ENCODE measurements at regions not wholly inside any gene's neighbourhood (a gene's known extent, or its start where the extent isn't known, plus 50 kb on each side); places are given as distances from the start of the nearest gene placed in this dataset.
"Not testable (repeated sequence)": the region's sequence is repeated elsewhere in the genome, so short reads cannot be mapped to it uniquely, and the experiment has no call there.

DNA sequence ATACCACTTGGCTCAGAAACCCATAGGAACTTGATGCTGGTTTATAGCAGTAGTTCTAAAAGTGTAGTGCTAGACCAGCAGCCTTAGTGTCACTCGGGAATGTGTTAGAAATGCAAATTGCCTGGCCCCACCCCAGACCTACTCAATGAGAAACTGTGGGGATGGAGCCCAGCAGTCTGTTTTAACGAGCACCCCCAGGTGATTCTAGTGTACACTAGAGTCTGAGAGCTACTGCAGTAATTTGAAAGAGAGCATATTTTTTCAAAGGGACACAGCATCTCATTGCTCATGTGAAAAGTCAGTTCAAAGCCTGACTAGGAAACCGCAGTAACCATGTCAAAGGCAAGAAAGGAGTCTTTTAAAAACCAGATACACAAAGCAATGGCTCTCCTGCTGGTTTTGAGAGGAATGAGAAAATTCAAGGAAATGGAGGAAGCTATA, 313.4 kb downstream of the SQOR start:
- no peak for DNase-seq (ENCODE audit: low read depth)

DNA sequence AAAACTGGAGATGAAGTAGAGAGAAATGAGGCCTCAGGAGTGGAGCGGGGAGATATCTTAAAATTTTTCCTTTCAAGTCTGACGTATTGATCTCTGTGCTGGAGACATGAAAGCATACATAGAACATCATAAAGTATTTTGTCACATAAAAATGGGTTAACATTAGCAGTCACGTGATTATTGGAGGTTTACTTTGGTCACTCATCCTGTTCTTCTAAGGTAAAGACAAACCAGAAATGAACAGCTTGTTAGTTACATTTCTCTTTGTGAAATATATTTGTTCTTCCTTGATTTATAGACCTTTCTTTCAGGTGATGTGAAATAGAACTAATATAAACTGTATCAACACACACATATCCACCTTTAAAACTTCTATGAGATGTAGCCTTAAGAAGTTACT, 324.1 kb downstream of the SQOR start:
- no peak for DNase-seq (ENCODE audit: low read depth)

DNA sequence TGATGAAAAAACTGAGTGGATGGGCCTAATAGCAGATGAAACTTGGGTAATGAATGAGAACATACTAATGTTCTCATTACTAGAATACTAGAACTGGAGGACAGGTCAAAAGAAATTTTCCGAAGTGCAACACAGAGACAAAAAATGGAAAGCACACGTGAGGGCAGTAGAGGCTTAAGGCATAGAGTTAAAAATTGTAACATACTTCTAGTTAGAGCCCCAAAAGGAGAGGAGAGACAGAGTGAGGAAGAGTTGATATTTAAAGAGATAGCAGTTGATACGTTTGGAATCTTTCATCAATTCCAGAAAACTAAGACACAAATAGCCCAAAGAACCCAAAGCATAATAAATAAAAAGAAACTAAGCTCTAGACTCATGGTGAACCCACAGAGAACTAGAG, 327.9 kb downstream of the SQOR start:
- no peak for DNase-seq (ENCODE audit: low read depth)

DNA sequence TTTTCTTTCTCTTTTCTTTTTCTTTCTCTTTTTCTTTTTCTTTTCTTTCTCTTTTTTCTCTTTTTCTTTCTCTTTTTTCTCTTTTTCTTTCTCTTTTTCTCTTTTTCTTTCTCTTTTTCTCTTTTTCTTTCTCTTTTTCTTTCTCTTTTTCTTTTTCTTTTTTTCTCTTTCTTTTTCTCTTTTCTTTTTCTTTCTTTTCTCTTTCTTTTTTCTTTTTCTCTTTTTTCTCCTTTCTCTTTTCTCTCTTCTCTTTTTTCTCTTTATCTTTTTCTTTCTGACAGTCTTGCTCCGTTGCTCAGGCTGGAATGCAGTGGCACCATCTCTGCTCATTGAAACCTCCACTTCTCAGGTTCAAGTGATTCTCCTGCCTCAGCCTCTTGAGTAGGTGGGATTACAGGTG, 335.7 kb downstream of the SQOR start:
- DNase-seq (ENCODE audit: low read depth): no peak

DNA sequence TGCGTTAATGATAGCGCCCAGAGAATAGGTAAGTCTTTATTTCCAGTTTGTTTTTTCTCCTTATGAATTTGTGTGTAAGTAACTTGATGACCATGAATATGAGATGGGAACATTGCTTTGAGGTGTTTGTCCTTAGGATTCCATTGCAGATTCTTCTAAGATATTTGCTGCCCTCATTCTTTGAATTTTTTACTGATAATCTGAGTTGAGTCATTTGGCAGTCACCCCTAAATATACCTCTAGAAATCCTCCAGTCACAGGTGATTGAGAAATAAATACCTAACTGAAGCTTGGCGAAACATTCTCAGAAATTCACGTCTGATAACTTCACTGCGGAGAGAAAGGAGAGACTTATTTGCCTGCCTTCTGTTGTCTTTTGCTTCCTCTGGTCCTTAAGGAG, 345.5 kb downstream of the SQOR start:
- DNase-seq (ENCODE audit: low read depth): no peak

DNA sequence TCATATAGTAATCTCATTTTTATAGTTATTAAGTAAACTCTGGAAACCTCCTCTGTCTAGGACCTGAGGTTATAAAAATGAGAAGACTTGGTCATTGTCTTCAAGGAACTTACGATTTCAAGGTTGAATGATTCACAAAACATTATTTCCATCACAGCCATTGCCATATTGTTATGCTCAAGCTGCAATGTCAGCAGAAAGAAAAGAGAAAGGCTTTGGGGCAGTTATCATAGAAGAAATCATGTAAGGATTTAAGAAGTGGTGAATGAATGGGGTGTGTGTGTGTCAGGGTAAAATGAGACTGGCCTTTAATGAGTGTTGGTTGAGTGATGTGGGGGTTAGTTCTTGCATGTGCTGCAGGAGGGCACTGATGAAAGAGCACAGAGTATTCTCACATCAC, 346.8 kb downstream of the SQOR start:
- no peak for DNase-seq (ENCODE audit: low read depth)

DNA sequence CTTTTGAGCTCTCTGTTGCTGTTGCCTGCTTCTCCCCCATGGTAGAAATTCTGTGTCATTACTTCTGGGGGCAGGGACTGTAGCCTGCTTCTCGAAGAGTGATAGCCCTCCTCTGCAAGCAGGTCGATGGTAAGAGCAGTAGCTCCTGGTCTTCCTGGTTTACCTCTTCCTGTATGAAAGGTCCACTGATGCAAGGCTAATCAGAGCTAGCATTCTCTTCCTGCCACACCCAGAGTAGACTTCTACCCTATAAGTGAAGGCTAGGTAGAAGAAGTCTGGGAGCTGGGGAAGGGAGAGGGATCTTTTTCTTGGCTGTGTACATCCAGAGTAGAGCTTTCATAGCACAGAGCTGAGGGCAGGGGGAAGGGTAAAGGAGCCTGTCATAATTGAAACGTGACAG, 357.0 kb downstream of the SQOR start:
- DNase-seq (ENCODE audit: low read depth): no peak

DNA sequence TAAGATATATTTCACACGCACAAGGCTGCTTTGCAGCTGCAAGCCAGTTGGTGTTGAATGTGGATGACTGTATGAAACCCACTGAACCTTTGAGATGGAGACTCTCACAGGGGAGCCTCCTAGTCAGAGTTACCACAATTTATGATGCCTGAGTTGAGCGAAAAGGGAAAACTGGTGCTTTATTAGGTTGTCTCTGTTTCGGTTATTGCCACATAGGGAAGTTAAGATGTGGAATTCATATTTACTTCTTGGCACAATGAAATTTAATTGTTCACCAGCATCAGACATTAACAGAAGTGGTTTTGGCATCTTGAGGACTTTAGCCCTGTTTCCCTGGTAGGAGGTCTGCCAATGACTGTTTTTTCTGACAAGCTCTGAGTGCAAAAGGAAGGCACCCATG, 358.2 kb downstream of the SQOR start:
- no peak for DNase-seq (ENCODE audit: low read depth)

DNA sequence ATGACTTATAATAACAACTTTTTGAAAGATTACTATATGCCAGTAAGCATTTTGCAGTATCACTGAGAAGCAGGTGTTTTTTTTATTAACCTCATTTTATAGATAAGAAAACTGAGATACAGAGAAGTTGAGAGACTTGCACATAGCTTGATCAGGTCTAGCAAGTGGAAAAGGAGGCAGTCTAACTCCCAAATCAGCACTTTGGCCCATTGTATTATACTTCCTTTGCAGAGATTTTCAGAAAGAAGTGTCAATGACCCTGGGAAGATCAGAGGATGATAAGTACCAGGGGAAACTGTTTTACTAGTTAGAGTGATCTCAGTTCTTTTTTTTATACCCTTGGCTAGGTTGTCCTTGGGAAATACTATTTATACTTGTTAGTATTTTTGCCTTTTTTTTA, 358.7 kb downstream of the SQOR start:
- DNase-seq (ENCODE audit: low read depth): no peak

DNA sequence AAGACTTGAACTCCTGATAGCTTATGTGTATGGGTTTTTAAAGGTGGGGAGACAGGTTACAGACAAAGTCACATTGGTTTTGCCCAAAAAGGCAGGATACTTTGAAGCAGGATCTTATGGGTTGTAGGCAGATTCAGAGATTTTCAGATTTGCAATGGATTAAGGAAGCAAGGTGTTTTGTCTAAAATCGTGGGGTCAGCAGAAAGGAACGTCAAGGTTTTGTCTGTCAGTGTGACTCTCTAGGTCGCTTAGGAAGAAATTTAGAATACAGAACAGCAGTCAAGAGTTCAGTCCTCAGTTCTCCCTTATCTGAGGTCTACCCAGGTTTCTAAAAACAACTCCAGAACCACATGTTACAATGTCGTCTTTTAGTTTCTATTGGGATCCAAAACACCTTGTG, 361.0 kb downstream of the SQOR start:
- no peak for DNase-seq (ENCODE audit: low read depth)

DNA sequence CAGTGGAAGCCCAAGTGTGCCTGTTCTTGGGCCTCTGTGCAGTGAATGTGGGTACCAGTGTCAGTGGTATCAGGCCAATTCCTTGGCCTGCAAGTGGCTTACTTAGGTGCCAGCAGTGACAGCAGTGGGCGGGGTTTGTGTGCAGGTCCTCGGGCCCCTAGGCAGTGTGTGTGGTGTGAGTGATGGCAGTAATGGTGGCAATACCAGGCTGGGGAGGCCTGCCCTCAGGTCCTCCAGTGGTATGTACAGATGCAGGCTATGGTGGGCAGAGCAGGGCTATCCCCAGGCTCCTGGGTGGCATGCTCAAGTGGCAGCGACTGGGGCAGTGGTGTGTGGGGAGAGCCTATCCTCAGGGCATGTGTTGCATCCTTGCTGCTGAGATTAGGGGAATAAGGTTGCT, 379.7 kb downstream of the SQOR start:
- DNase-seq (ENCODE audit: low read depth): no peak

DNA sequence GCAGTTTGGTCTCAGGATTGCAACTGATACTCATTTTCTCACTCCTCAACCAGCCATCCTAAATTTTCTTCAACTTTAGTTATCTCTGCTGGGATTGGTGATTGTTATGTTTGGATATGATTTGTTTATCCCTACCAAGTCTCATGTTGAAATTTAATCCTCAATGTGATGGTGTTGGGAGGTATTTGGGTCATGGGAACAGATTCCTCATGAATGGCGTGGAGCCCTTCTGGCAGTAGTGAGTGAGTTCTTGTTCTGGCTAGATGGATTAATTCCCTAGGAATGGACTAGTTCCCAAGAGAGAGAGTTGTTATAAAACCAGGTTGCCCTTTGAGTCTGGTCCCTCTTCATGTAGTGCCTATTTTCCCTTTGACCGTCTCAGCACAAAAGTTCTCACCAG, 399.9 kb downstream of the SQOR start:
- no peak for DNase-seq (ENCODE audit: low read depth)

DNA sequence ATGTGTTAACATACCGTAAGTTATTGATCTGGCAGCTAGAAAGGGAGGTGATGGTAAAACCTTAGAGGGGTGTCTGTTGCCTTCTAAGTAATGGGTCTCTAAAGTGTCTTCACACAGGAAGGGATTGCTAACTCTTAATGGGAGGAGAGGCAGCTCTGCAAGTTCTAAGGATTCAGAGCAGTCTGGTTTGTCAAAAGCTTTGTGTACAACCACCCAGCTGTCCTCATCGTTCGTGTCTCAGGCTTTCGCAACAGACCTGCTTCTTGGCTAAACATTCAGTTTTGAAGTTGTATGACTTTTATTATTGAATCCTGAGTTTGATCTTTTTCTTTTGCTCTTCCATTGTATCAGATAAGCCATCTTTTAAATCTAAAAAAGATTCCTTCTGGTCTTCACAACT, 404.9 kb downstream of the SQOR start:
- DNase-seq (ENCODE audit: low read depth): no peak

DNA sequence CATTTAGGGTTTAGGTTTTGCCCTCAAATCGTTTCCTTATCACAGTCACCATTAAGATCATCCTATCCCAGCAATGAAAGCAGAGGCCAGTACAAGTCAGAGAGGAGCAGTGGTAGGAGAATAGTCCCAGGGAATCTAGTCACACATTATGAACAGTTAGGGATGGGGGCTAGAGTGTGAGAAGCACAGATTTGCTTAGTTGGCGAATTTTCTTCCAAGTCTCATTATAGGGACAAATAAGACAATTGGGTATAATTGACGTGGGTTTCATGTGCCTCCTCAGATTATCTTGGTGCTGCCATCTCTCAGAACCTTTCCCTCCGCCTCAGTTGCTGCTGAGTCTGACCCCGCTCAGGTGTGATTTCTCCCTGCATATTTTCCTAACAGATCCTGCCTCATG, 407.1 kb downstream of the SQOR start:
- DNase-seq (ENCODE audit: low read depth): no peak

DNA sequence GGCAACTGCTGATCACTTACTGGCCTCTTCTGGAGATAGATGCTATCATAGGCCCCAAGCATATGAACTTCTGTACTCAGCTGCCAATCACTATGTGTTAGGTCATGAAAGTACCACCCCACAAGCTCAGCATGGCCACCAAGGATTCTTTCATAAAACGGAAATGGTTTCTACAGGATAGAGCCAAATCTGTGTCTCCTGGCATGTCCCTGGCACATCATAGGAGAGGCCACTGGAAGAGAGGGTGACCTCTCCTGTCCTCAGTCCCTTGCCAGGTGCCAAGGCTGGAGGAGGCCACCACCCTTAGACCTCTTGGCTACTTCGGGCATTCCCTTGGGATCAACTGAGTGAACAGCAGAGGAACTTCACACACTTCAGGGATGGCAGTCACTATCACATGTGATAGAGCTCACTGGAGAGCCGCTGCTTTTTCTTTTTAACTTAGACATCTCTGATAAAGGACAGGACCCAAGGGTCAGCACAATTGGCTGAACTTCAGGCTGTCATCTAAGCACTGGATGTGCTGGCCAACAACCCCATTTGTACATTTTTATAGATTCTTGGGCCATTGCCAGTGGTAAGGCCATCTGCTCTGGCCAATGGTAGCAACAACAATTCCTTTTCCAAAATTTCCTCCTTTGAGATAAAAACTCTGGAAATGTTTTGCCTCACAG, 425.2 kb downstream of the SQOR start:
- no peak for DNase-seq (ENCODE audit: low read depth)

DNA sequence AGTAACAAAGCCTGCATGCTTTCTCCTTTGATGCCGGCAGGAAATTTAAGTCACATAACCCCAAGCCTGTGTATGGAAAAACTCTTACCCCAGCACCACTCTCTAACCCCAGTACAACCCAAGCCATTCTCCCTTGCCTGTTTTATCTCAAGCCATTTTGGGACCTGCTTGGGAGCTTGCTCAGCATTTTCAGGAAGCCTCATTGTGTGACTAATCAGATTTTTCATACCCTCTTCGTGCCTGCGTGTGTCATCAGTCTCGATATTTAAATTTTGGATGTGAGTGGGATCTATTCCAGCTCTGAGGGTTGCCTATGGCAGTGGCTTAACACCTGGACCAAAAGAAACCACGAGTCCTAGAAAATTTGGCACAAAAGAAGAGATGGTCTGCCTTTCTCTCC, 426.2 kb downstream of the SQOR start:
- no peak for DNase-seq (ENCODE audit: low read depth)

DNA sequence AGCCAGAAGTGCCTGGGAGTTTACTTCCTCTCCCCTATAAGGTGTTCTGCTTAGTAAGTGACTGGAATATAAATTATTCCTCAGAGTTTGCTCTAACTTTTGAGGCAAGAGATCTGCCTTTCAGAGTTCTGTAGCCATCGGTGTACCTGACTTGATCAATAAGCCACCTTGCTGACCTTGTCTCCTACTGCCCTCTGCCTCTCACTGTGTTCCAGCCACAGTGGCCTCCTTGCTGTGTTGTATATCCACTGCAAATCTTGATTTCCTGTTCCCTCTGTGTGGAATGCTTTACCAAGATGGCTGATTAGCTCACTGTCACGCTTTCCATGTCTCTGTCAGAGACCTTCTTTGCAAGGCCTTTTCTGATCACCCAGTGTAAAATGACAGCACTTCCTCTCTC, 442.4 kb downstream of the SQOR start:
- DNase-seq (ENCODE audit: low read depth): no peak

DNA sequence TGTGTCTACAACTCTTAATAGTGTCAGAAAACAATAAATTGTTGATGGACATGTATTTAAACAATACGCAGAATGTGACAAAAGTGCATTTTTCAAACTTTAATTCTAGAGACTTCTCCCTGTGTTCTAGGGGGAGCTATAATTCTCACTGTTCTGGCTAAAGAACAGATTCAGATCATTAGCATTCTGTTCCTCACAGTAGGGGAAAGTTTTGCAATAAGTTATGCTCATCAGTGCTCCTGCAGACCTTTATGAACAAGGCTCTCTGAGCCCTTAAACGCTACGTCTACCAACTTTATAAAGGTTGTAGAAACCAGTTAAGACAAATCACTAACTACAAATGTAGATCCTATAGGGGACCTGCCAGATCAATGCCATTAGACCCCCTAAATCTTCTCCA, 444.2 kb downstream of the SQOR start:
- DNase-seq (ENCODE audit: low read depth): no peak

DNA sequence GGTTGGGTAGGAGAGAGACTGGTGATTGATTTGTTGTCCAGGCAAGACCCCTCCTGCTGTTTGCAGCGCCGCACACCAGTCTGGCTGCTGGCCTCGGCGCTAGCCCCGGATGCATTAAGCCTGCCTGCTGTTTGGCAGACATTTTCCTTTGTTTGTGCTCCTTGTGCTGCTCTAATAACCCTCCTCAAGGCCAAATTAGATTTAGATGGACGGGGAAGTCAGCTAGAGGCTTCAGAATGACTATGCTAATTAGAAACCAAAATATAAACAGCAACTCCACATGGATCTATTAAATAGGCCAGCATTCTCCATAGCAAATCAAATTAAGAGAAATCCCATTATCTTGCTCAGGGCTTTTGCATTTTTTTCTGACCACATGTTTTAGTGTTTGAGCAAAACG, 445.2 kb downstream of the SQOR start:
- DNase-seq (ENCODE audit: low read depth): no peak

DNA sequence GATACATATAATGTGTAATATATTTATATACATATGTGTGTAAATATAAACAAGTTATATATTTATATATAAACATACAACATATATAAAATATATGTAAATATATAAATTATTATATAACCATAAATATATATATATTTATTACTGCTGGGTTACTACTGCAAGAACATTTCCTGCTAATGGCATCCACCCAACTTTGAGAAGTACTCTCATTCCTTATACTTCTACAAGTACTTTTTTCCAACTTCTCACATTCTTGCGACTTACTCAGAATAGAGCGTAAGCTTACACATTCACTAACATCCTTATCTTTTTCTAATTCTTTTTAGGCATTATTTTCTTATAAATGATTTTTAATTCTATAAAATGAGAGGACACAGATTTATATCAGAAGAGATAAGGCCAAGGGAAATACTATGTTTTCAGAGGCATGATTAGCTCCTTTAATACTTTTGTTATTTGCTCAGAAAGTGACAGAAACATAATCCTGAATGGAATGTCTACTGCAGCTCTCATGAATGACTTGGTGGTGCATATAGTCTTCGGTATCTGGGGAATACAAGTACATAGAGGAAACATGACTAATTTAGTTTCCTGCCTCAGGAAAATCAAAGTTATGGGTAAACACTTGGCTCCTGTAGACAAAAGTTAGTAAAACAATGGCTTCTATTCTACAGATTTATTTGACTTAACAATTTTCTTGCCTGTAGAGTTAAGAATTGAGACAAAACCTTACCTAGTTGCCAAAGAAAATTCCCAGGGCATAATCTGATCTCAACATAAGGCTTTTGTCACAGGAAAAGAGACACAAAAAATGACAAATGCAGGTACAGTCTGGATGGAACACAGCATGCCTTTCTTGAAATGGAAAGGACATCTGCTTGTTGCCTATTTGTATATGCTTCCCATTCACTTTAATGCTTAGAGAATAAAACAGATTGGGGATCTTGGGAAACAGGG, 453.9 kb downstream of the SQOR start:
- DNase-seq (ENCODE audit: low read depth): no peak

DNA sequence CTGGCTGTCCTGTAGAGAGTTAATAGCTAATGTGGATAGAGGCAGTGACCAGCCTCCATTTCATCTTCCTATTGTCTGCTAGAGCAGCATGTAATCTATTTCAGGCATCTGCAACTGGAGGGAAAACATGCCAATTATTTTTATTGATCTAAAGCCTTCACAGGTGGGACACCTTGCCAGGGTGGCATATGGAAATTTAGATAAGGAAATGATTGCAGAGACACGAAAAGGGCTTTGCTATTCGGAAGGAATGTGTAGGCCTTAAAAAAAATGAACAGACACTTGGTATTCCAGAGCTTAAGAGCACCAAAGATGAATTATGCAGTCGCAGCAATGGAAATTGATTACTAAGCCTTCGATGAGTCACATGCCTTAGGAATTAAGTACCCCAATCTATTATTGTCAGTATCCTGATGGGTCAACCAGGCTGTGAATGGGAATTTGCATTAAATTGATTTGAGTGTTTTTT, 454.7 kb downstream of the SQOR start:
- no peak for DNase-seq (ENCODE audit: low read depth)

DNA sequence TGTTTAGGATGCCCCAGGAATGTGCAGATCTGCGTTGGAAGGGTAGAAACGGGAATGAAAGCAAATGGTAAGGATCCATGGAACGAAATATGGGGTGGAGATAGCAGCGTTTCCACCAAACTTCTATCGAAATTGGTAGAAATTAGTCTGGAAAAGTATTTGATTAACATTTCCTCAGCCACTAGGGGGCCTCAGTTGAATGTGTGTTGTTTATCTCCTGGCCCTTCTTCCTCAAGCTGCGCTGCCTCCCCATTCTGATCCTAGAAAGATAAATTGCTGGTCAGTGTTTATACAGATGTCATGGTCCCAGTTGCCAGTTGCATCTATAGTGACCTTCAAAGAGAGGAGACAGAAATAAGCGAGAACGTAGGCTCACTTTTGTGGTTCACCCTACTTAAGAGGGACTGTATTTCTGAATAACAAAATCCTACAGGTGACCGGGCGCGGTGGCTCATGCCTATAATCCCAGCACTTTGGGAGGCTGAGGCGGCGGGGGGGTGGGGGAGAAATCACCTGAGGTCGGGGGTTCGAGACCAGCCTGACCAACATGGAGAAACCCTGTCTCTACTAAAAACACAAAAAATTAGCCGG, 457.1 kb downstream of the SQOR start:
- DNase-seq (ENCODE audit: low read depth): peak; percentile 14

DNA sequence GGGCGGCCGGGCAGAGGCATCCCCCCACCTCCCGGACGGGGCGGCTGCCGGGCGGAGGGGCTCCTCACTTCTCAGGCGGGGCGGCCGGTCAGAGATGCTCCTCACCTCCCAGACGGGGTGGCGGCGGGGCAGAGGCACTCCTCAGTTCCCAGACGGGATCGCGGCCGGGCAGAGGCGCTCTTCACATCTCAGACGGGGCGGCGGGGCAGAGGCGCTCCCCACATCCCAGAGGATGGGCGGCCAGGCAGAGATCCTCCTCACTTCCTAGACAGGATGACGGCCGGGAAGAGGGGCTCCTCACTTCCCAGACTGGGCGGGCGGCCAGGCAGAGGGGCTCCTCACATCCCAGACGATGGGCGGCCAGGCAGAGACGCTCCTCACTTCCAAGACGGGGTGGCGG, 463.2 kb downstream of the SQOR start:
- DNase-seq (ENCODE audit: low read depth): not testable (repeated sequence)

Data from Daoy (cell line).